ENCODE measurements at regions not wholly inside any gene's neighbourhood (a gene's known extent, or its start where the extent isn't known, plus 50 kb on each side); places are given as distances from the start of the nearest gene placed in this dataset.

GRCh38 chr6:4647414-4648365 is 128.5 kb upstream of the CDYL start:
- peak in 1 of 2 experiments; percentile 37; a peak in 1 of 4 replicates for TF ChIP-seq REST (IDR thresholded peaks at IDR 0.05; ENCODE audit: insufficient read depth in 1 of 2, low read depth in 2 of 2, low read length in 2 of 2)
- no peak for TF ChIP-seq POLR2AphosphoS5 (IDR thresholded peaks at IDR 0.05; ENCODE audit: low read depth, low read length)
- TF ChIP-seq SIN3A (IDR thresholded peaks at IDR 0.05; ENCODE audit: borderline replicate concordance, insufficient read depth, low read length) = peak; percentile 52; the same call in 1 of the 2 replicates
- TF ChIP-seq FOXP2 (optimal IDR thresholded peaks at IDR 0.05; ENCODE audit: borderline replicate concordance, extremely low read depth, extremely low read length, insufficient read depth) = peak; percentile 98
- TF ChIP-seq TAF1 (IDR thresholded peaks at IDR 0.05; ENCODE audit: borderline replicate concordance, insufficient read depth, low read length) = peak; percentile 27; the same call in 1 of the 2 replicates

- TF ChIP-seq TAF1 (IDR thresholded peaks at IDR 0.05; ENCODE audit: borderline replicate concordance, insufficient read depth, low read length) (no peak), REST (IDR thresholded peaks at IDR 0.05; ENCODE audit: insufficient read depth in 1 of 2, low read depth in 2 of 2, low read length in 2 of 2) (no peak), SIN3A (IDR thresholded peaks at IDR 0.05; ENCODE audit: borderline replicate concordance, insufficient read depth, low read length) (no peak), POLR2AphosphoS5 (IDR thresholded peaks at IDR 0.05; ENCODE audit: low read depth, low read length) (no peak), FOXP2 (optimal IDR thresholded peaks at IDR 0.05; ENCODE audit: borderline replicate concordance, extremely low read depth, extremely low read length, insufficient read depth) (no peak)
Measured at GRCh38 chr6:4645713-4646360, 130.4 kb upstream of the CDYL start.

- TF ChIP-seq TAF1 (IDR thresholded peaks at IDR 0.05; ENCODE audit: borderline replicate concordance, insufficient read depth, low read length) = no peak
Measured at GRCh38 chr6:4644996-4645395, 131.2 kb upstream of the CDYL start.

GRCh38 chr6:4641461-4641860 is 134.7 kb upstream of the CDYL start:
- no peak for TF ChIP-seq TAF1 (IDR thresholded peaks at IDR 0.05; ENCODE audit: borderline replicate concordance, insufficient read depth, low read length)
- no peak for TF ChIP-seq POLR2AphosphoS5 (IDR thresholded peaks at IDR 0.05; ENCODE audit: low read depth, low read length)
- no peak for TF ChIP-seq SIN3A (IDR thresholded peaks at IDR 0.05; ENCODE audit: borderline replicate concordance, insufficient read depth, low read length)
- TF ChIP-seq FOXP2 (optimal IDR thresholded peaks at IDR 0.05; ENCODE audit: borderline replicate concordance, extremely low read depth, extremely low read length, insufficient read depth) = no peak
- no peak for TF ChIP-seq REST (IDR thresholded peaks at IDR 0.05; ENCODE audit: insufficient read depth in 1 of 2, low read depth in 2 of 2, low read length in 2 of 2)

- TF ChIP-seq REST (IDR thresholded peaks at IDR 0.05; ENCODE audit: insufficient read depth in 1 of 2, low read depth in 2 of 2, low read length in 2 of 2) = no peak
- TF ChIP-seq POLR2AphosphoS5 (IDR thresholded peaks at IDR 0.05; ENCODE audit: low read depth, low read length) = no peak
- TF ChIP-seq SIN3A (IDR thresholded peaks at IDR 0.05; ENCODE audit: borderline replicate concordance, insufficient read depth, low read length) = no peak
- TF ChIP-seq FOXP2 (optimal IDR thresholded peaks at IDR 0.05; ENCODE audit: borderline replicate concordance, extremely low read depth, extremely low read length, insufficient read depth) = no peak
- TF ChIP-seq TAF1 (IDR thresholded peaks at IDR 0.05; ENCODE audit: borderline replicate concordance, insufficient read depth, low read length) = no peak
Measured at GRCh38 chr6:4640139-4640538, 136.1 kb upstream of the CDYL start.

Measured in PFSK-1 (cell line).